ENCODE measurements at regions not wholly inside any gene's neighbourhood (a gene's known extent, or its start where the extent isn't known, plus 50 kb on each side); places are given as distances from the start of the nearest gene placed in this dataset.
A peak's percentile ranks its signal among the peaks of the same experiment; 100 is the strongest.

GRCh38 chr14:34241185-34241711 is 220.8 kb downstream of the SPTSSA start:
- no peak for DNase-seq (ENCODE audit: low read depth)

GRCh38 chr14:34238610-34239009 is 223.4 kb downstream of the SPTSSA start:
- no peak for DNase-seq (ENCODE audit: low read depth)

- DNase-seq (ENCODE audit: low read depth) = no peak
Observed at GRCh38 chr14:34237677-34238076, 224.4 kb downstream of the SPTSSA start.

- no peak for DNase-seq (ENCODE audit: low read depth)
Observed at GRCh38 chr14:34237081-34237480, 225.0 kb downstream of the SPTSSA start.

- no peak for DNase-seq (ENCODE audit: low read depth)
Observed at GRCh38 chr14:34235643-34236300, 226.3 kb downstream of the SPTSSA start.

GRCh38 chr14:34234258-34234657 is 227.8 kb downstream of the SPTSSA start:
- no peak for DNase-seq (ENCODE audit: low read depth)

GRCh38 chr14:34233619-34234018 is 228.4 kb downstream of the SPTSSA start:
- no peak for DNase-seq (ENCODE audit: low read depth)

GRCh38 chr14:34232790-34233189 is 229.2 kb downstream of the SPTSSA start:
- no peak for DNase-seq (ENCODE audit: low read depth)

GRCh38 chr14:34231626-34232025 is 230.4 kb downstream of the SPTSSA start:
- DNase-seq (ENCODE audit: low read depth) = no peak

GRCh38 chr14:34229140-34229539 is 232.9 kb downstream of the SPTSSA start:
- no peak for DNase-seq (ENCODE audit: low read depth)

- no peak for DNase-seq (ENCODE audit: low read depth)
Observed at GRCh38 chr14:34228650-34228976, 233.4 kb downstream of the SPTSSA start.

GRCh38 chr14:34227834-34228649 is 234.0 kb downstream of the SPTSSA start:
- peak; percentile 30 for DNase-seq (ENCODE audit: low read depth)

- DNase-seq (ENCODE audit: low read depth) = no peak
Observed at GRCh38 chr14:34224221-34224620, 237.8 kb downstream of the SPTSSA start.

GRCh38 chr14:34223373-34224148 is 238.5 kb downstream of the SPTSSA start:
- no peak for DNase-seq (ENCODE audit: low read depth)

- no peak for DNase-seq (ENCODE audit: low read depth)
Observed at GRCh38 chr14:34222867-34223266, 239.2 kb downstream of the SPTSSA start.

GRCh38 chr14:34222122-34222521 is 239.9 kb downstream of the SPTSSA start:
- DNase-seq (ENCODE audit: low read depth) = no peak

- DNase-seq (ENCODE audit: low read depth) = no peak
Observed at GRCh38 chr14:34220921-34221320, 241.1 kb downstream of the SPTSSA start.

- DNase-seq (ENCODE audit: low read depth) = no peak
Observed at GRCh38 chr14:34220378-34220706, 241.7 kb downstream of the SPTSSA start.

- DNase-seq (ENCODE audit: low read depth) = no peak
Observed at GRCh38 chr14:34219661-34220377, 242.2 kb downstream of the SPTSSA start.

- DNase-seq (ENCODE audit: low read depth) = no peak
Observed at GRCh38 chr14:34218881-34219280, 243.2 kb downstream of the SPTSSA start.

- DNase-seq (ENCODE audit: low read depth) = no peak
Observed at GRCh38 chr14:34214961-34215360, 247.1 kb downstream of the SPTSSA start.

- DNase-seq (ENCODE audit: low read depth) = no peak
Observed at GRCh38 chr14:34213332-34213731, 248.7 kb downstream of the SPTSSA start.
